ENCODE measurements at regions not wholly inside any gene's neighbourhood (a gene's known extent, or its start where the extent isn't known, plus 50 kb on each side); places are given as distances from the start of the nearest gene placed in this dataset.

GRCh38 chr20:16863303-16863702 lies 115.1 kb downstream of the OTOR start:
- dilution Hi-C loops (cut with MboI; ENCODE audit: extremely low pct_ligation_motif_present, low sequenced_read_pairs), result no loop called here
- FAIRE-seq (no peak), DNase-seq (ENCODE audit: low read depth, low spot score) (no peak)
- Histone ChIP-seq H3K4me1 (ENCODE audit: control insufficient read depth, extremely low read depth, insufficient read depth, low read length) (no peaks in the 10 kb centered on the region), H3K27me3 (ENCODE audit: control insufficient read depth, extremely low read depth, insufficient read depth, low read length) (no peaks in the 10 kb centered on the region), H3K4me3 (ENCODE audit: control insufficient read depth in 2 of 3, extremely low read depth in 1 of 3, insufficient read depth in 2 of 3, low read depth in 1 of 3, low read length in 3 of 3) (no peak overlapping the region), H3K27ac (ENCODE audit: control insufficient read depth, insufficient read depth, low read length) (no peak overlapping the region), H2AFZ (ENCODE audit: control insufficient read depth, low read length) (no peak overlapping the region), H3K9me3 (ENCODE audit: control insufficient read depth, low read depth, low read length) (no peaks in the 10 kb centered on the region), H3K36me3 (ENCODE audit: control insufficient read depth in 2 of 2, extremely low read depth in 1 of 2, insufficient read depth in 2 of 2, low read length in 2 of 2) (no peaks in the 10 kb centered on the region), H3K4me2 (ENCODE audit: control insufficient read depth, extremely low read depth, insufficient read depth, low read depth, low read length) (no peak overlapping the region), H3K79me2 (ENCODE audit: control insufficient read depth, insufficient read depth, low read length) (no peaks in the 10 kb centered on the region), H3K9me1 (ENCODE audit: control insufficient read depth, extremely low read depth, insufficient read depth, low read length) (no peaks in the 10 kb centered on the region), H3K9ac (ENCODE audit: control insufficient read depth, extremely low read depth, insufficient read depth, low read length) (no peak overlapping the region), H4K20me1 (ENCODE audit: control insufficient read depth, extremely low read depth, insufficient read depth, low read length) (no peaks in the 10 kb centered on the region)
- no peak for TF ChIP-seq CTCF (optimal IDR thresholded peaks at IDR 0.05 in 1 of 3, IDR thresholded peaks at IDR 0.05 in 1 of 3, conservative IDR thresholded peaks at IDR 0.05 in 1 of 3; ENCODE audit: extremely low read depth in 1 of 3, insufficient read depth in 2 of 3, low read length in 3 of 3)

- H3K4me1 ChIP-seq (ENCODE audit: control insufficient read depth, extremely low read depth, insufficient read depth, low read length), result no peaks in the 10 kb centered on the region
- FAIRE-seq, result no peak
- no peak overlapping the region for H3K4me2 ChIP-seq (ENCODE audit: control insufficient read depth, extremely low read depth, insufficient read depth, low read depth, low read length)
- no peak overlapping the region for H2AFZ ChIP-seq (ENCODE audit: control insufficient read depth, low read length)
- no peak overlapping the region for H3K27ac ChIP-seq (ENCODE audit: control insufficient read depth, insufficient read depth, low read length)
- TF ChIP-seq EZH2 (IDR thresholded peaks at IDR 0.05; ENCODE audit: low read length) (no peak), CTCF (optimal IDR thresholded peaks at IDR 0.05 in 1 of 3, IDR thresholded peaks at IDR 0.05 in 1 of 3, conservative IDR thresholded peaks at IDR 0.05 in 1 of 3; ENCODE audit: extremely low read depth in 1 of 3, insufficient read depth in 2 of 3, low read length in 3 of 3) (no peak)
- H3K9me3 ChIP-seq (ENCODE audit: control insufficient read depth, low read depth, low read length), result no peaks in the 10 kb centered on the region
- no peaks in the 10 kb centered on the region for H4K20me1 ChIP-seq (ENCODE audit: control insufficient read depth, extremely low read depth, insufficient read depth, low read length)
- dilution Hi-C loops (cut with MboI; ENCODE audit: extremely low pct_ligation_motif_present, low sequenced_read_pairs), result no loop called here
- no peaks in the 10 kb centered on the region for H3K27me3 ChIP-seq (ENCODE audit: control insufficient read depth, extremely low read depth, insufficient read depth, low read length)
- no peak overlapping the region for H3K4me3 ChIP-seq (ENCODE audit: control insufficient read depth in 2 of 3, extremely low read depth in 1 of 3, insufficient read depth in 2 of 3, low read depth in 1 of 3, low read length in 3 of 3)
- no peaks in the 10 kb centered on the region for H3K36me3 ChIP-seq (ENCODE audit: control insufficient read depth in 2 of 2, extremely low read depth in 1 of 2, insufficient read depth in 2 of 2, low read length in 2 of 2)
- H3K9me1 ChIP-seq (ENCODE audit: control insufficient read depth, extremely low read depth, insufficient read depth, low read length), result no peaks in the 10 kb centered on the region
- H3K9ac ChIP-seq (ENCODE audit: control insufficient read depth, extremely low read depth, insufficient read depth, low read length), result no peak overlapping the region
- no peaks in the 10 kb centered on the region for H3K79me2 ChIP-seq (ENCODE audit: control insufficient read depth, insufficient read depth, low read length)
- no peak for DNase-seq (ENCODE audit: low read depth, low spot score)
These were observed 115.9 kb downstream of the OTOR start for GRCh38 chr20:16864069-16864468.

All from keratinocyte (primary cell).